Effector CD4-positive, alpha-beta T cell (primary cell): ENCODE measurements at regions not wholly inside any gene's neighbourhood (a gene's known extent, or its start where the extent isn't known, plus 50 kb on each side); places are given as distances from the start of the nearest gene placed in this dataset.
"Not testable (repeated sequence)": the region's sequence is repeated elsewhere in the genome, so short reads cannot be mapped to it uniquely, and the experiment has no call there.

ENCODE experiments used
- DNase-seq: peaks from one replicate; pipeline ENCODE4 v3.0.0-alpha.2; 2020

GRCh38 chr13:50200569-50200968, 185.3 kb downstream of the KCNRG start:
- no peak for DNase-seq

- DNase-seq, result no peak
These were observed 185.7 kb downstream of the KCNRG start for GRCh38 chr13:50200988-50201387.

- no peak for DNase-seq
These were observed 187.2 kb downstream of the KCNRG start for GRCh38 chr13:50202485-50202884.

GRCh38 chr13:50203256-50203941, 188.2 kb downstream of the KCNRG start:
- no peak for DNase-seq

DNA sequence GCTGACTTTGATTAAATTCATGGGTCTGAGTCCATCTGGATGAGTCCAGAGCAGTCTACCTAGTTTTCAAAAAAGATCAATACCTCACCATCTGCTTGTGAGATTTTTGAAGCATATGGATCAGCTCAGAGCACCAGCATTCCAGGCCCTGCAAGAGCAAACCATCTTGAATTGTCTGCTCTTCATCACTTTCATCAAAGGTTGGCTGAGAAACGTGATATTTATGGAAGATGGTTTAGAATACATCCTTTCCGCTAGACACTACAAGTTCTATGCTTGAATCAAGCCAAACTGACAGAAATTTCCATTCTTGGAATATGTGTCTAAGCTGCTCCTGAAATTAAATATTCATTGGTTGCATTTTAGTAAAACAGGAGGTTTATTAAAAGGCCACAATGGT, 190.3 kb downstream of the KCNRG start:
- no peak for DNase-seq

DNA sequence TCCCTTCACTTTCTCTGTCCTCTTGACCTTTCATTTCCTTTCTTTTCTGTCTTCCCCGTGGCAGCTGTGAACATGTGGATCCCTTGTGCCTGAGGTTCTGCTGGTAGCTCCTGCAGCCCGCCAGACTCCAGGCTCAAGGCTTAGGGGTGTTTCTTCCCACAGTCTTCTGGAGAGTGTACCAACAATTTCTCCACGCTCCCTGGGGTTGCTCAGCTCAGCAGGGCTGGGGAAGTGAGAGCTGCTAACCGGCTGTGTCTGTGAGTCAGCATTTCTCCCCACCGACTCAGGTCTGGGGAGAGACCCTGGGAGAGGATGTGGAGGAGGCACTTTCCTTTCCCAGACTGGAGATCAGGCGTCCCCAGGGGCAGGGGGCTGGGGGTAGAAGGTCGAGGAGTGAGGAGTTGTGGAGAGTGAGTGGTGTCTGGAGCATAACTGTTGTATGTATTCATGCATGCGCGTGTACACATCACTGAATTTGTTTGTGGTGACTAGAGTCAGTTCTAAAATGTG, 193.6 kb downstream of the KCNRG start:
- DNase-seq, result no peak

- no peak for DNase-seq
These were observed 194.4 kb downstream of the KCNRG start for GRCh38 chr13:50209631-50210030.

- no peak for DNase-seq
These were observed 198.3 kb downstream of the KCNRG start for GRCh38 chr13:50213526-50213925.

DNA sequence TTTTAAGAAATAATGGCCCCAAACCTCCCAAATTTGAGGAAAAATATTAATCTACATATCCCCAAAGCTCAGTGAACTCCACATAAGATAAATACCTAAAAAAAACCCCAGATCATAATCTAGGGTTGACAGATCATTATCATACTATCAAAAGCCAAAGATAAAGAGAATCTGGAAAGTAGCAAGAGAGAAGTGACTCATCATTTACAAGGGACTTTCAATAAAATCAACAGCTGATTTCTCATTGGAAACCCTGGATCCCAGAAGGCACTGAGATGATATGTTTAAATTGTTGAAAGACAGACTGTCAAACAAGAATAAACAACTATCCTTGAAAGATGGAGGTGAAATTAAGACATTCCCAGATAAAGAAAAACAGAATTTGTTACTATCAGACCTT, 199.3 kb downstream of the KCNRG start:
- no peak for DNase-seq

GRCh38 chr13:50215399-50215798, 200.2 kb downstream of the KCNRG start:
- DNase-seq, result no peak

DNA sequence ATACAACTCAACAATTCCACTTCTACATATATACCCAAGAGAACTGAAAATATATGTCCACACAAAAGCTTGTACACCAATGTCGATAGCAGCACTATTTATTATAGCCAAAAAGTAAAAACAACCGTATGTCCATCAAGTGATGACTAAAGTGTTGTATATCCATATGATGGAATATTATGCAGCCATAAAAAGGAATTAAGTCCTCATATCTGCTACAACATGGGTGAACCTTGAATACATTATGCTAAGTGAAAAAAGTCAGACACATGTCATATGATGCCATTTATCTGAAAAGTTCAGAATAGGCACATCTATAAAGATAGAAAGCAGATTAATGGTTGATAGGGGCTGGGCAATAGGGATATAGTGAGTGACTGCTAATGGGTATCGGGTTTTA, 204.5 kb downstream of the KCNRG start:
- no peak for DNase-seq

- no peak for DNase-seq
These were observed 205.7 kb downstream of the KCNRG start for GRCh38 chr13:50220938-50221337.

- no peak for DNase-seq
These were observed 207.5 kb downstream of the KCNRG start for GRCh38 chr13:50222569-50223332.

DNA sequence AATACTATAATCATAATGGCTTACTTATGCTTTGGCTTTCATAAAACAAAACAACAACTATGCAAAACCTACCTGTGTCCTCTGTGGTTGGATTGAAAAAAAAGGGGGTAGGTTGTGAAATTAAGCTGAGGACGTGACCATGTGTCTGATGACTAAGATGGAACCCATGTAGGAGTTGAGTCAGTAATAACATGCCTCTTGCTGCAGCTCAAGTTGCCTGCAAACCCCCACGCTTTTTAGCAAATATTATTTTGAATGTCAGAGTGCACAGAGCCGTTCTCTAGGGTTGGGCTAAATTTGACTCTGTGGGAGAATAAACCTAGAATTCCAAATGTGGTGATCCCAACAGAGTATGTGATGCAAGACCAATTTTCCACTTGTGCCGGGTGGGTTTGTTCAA, 209.3 kb downstream of the KCNRG start:
- DNase-seq, result no peak

DNA sequence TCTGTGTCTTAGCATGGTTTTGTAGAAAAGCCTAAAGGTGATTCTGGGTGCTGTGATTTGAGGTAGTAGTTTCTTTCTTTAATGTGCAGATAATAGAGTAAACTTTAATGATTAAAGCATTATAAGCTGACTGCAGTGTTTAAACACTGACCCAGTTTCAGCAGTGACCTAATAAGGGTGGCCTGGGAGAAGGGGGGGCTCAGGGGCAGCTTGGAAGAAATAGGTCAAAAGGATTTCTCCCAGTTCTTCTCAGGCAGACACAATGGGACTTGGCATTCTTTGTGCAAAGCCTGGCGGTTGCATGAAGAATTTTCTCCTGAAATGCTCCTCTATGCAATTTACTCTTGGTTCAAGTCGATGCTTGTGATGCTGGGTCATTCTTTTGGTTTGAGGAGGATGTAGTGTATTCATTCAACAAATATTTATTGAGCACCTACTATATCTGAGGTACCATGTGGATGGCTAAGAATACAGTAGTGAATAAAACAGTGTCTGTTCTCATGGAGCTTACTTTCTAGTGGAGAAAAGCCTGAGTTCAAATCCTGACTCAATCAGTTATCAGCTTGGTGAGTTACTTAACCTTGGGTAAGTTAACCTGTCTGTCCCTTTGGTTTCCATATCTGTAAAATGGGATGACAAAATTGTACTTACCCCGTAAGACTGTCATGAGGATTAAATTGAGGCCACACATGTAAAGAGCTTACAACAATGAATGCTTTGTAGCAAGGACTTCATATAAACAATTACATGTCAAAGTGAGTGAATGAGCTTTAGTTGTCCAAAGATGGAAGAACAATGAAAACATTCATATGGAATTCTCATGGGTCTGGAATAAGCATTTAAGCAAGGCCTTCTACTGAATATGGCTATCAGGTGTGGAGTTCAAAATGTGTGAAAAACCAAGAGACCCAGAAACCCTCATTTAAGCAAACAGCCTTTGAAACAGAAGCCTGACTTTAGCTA, 210.2 kb downstream of the KCNRG start:
- DNase-seq, result no peak

- DNase-seq, result no peak
These were observed 211.4 kb downstream of the KCNRG start for GRCh38 chr13:50226515-50227155.

DNA sequence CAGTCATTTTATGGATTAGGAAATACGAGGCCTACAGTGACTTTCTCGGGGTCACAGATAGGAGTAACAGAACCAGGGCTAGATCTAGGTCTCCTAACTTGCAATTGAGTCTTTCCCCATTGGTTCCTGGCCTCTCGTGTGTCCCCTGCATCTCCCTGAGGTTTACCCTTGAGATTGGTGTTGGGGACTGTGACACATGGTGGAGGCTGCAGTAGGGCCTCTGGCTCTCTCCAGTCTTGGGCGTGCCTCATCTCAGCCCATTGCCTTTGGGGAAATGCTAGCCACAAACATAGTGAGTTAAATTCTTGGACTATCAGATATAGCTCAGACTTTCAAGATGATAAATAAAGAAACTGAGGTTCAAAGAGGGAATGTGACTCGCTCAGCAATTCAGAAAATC, 212.1 kb downstream of the KCNRG start:
- no peak for DNase-seq

DNA sequence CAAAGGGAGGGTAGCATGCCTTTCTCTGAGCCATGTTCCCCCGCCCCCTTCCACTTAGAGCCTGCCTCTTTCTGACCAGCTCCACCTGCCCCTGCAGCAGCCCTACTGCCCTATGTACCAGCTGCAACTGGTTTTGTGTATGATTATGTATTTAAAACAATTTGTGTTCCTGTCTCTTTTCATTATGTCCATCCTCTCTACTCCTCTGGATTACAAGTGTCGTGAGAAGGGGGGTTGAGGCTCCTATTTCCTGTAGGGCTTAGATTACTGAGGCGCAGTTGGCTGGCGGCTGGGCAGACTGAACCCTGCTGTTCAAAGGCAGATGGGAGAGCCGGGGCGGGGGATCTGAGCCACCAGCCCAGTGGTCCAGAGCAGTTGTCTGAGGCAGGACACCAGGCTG, 213.3 kb downstream of the KCNRG start:
- DNase-seq, result no peak

DNA sequence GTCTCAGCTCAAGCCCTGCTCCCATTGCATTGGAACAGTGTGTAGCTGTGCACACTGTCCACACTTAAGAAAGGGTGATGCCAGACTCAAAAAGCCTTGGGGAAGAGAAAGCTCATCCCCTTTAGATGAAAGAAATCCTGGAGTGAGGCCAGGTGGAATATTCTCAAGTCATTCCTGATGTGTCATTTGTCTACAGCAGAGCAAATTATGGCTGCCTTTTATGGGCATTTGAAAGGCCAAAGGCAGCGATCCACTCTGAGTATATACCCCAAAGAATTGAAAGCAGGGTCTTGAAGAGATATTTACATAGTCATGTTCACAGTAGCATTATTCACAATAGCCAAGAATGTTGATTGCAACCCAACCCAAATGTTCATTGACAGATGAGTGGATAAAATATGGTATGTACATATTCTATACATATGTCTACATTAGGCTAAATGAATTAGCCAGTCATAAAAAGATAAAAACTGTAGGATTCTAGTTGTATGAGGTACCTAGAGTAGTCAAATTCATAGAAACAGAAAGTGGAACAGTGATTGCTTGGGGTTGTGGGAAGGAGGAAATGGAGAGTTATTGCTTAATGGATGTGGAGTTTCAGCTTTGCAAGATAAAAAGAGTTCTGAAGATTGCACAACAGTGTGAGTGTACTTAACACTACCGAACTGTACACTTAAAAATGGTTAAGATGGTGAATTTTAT, 214.9 kb downstream of the KCNRG start:
- DNase-seq, result no peak

DNA sequence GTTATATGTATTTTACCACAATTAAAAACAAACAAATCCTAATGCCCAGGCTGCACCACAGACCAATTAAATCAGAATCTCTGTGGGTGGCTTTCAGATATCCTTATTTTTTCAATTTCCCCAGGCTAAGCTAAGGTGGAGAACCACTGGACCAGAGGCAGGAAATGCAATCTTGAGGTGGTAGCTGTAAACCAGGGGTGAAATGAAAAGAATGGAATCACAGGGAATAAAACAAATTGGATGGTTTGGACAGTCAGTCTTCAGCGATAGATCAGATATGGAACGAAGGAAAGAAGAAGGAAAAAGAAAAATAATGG, 215.4 kb downstream of the KCNRG start:
- no peak for DNase-seq

DNA sequence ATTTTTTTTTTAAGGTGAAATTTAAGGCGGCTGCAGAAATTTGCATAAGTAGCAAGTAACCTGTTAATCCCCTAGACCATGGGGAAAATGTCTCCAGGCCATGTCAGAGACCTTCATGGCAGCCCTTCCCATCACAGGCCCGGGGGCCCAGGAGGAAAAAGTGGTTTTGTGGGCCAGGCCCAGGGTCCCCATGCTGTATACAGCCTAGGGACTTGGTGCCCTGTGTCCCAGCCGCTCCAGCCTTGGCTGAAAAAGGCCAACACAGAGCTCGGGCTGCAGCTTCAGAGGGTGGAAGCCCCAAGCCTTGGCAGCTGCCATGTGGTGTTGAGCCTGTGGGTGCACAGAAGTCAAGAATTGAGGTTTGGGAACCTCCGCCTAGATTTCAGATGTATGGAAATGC, 218.3 kb downstream of the KCNRG start:
- not testable (repeated sequence) for DNase-seq
